Fibroblast of mammary gland (primary cell): ENCODE measurements at regions not wholly inside any gene's neighbourhood (a gene's known extent, or its start where the extent isn't known, plus 50 kb on each side); places are given as distances from the start of the nearest gene placed in this dataset.
A peak's percentile ranks its signal among the peaks of the same experiment; 100 is the strongest.

ENCODE experiments used
- DNase-seq: peaks from one replicate; pipeline ENCODE4 v3.0.0-alpha.2; 2010; ENCODE audit warnings: low read depth
- H3K4me3 ChIP-seq: 2 replicates; pipeline ENCODE4 v1.5.1; 2011; ENCODE audit warnings: low read depth, mild to moderate bottlenecking, low read length, moderate library complexity; ENCODE audit not compliant: control insufficient read depth
- TF ChIP-seq, protein P1 (sequence below): conservative IDR thresholded peaks from 2 replicates; pipeline ENCODE4 v1.5.1; 2011; ENCODE audit warnings: low read depth, low read length, inconsistent platforms; ENCODE audit not compliant: control insufficient read depth, insufficient read depth

DNA sequence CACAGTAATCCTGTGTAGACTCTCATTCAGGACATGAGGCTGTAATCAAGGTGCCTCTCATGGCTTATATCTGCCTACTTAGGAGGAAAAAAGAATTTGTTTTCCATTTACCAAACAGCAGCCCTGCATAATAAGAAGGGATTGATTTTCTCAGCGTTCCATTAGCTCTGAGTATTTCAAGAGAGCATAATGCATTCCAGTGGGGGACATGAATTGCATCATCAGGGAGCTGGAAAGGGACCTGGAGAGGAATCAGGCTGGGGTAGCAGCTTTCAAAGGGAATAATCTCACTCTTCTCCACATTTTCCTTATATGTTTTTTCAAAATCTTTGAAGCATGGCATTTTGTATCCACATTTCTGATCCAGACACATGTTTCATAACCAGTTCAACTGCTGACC is 150.6 kb upstream of the ANKRD28 start:
- DNase-seq, result peak; percentile 14
- TF ChIP-seq, protein P1, sequence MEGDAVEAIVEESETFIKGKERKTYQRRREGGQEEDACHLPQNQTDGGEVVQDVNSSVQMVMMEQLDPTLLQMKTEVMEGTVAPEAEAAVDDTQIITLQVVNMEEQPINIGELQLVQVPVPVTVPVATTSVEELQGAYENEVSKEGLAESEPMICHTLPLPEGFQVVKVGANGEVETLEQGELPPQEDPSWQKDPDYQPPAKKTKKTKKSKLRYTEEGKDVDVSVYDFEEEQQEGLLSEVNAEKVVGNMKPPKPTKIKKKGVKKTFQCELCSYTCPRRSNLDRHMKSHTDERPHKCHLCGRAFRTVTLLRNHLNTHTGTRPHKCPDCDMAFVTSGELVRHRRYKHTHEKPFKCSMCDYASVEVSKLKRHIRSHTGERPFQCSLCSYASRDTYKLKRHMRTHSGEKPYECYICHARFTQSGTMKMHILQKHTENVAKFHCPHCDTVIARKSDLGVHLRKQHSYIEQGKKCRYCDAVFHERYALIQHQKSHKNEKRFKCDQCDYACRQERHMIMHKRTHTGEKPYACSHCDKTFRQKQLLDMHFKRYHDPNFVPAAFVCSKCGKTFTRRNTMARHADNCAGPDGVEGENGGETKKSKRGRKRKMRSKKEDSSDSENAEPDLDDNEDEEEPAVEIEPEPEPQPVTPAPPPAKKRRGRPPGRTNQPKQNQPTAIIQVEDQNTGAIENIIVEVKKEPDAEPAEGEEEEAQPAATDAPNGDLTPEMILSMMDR, result no peak
- no peak overlapping the region for H3K4me3 ChIP-seq

DNA sequence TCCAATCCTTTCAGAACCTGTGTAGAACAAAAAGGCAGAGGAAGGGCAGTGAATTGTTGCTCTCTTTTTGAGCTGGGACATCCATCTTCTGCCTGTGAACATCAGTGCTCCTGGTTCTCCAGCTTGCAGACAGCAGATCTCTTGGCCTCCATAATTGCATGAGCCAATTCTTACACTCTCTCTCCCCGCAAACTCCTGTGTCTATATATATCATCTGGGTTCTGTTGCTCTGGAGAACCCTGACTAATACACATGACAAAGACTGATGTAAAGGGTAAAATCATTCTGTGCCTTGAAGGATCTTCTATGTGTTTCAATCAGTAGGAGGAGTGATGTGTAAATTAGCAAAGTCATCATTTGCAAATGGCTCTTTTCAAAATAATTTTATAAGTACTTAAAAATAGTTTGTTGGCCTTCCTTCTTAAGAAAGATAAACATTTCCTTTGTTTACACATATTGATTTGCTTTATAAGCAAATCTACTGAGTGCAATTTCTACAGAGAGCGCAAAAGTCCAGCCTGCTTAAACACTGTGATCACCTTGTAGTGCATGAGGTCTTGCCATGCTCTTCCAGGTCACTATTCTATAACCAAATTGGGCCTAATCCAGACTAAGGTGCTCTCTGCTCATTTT is 154.9 kb upstream of the ANKRD28 start:
- no peak overlapping the region for H3K4me3 ChIP-seq
- TF ChIP-seq, protein P1, result no peak
- peak; percentile 45 for DNase-seq

- TF ChIP-seq, protein P1, result no peak
- H3K4me3 ChIP-seq, result no peak overlapping the region
- DNase-seq, result no peak
These were observed 156.1 kb upstream of the ANKRD28 start for GRCh38 chr3:15953841-15954240.

DNA sequence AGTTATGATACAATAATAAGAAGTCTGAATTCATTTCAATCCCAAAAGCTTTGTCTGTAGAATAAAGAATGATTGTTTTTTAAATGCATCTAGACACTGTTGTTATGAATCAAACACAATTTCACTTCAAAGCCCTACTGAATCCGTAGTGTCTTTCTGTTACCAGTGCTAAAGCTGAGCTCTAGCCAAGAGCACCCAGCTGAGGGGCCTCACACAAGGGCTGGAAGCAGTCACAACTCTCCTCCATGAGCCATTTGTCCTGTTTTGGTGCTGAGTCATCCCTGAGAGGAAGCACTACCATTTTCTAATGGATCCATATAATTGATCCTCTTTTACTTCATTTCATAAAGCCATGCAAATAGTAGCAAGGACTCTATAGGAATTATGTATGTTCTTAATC is 158.2 kb upstream of the ANKRD28 start:
- DNase-seq, result peak; percentile 12
- TF ChIP-seq, protein P1, result no peak

GRCh38 chr3:15958692-15959433 is 161.1 kb upstream of the ANKRD28 start:
- H3K4me3 ChIP-seq, result no peak overlapping the region
- TF ChIP-seq, protein P1, result no peak
- DNase-seq, result peak; percentile 43

More for the DNA sequence above, 158.2 kb upstream of the ANKRD28 start:
- H3K4me3 ChIP-seq, result no peak overlapping the region

DNA sequence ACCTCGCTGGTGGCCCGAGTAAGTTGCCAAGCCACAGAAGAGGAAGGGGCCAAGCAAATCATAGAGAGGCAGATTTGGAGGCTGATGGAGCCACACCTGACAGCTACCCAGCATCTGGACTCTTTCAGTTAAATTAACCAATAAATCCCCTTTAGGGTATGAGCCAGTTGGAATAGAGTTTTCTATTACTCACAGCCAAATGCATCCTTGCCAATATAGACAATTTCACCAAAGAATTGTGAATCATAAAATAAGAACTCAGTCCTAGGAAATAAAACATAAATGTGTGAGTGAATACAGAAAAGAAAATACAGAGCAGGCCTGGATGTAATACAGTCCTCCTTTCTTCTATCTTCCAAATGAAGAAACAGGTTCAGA is 161.6 kb upstream of the ANKRD28 start:
- TF ChIP-seq, protein P1, result no peak
- H3K4me3 ChIP-seq, result no peak overlapping the region
- peak; percentile 65 for DNase-seq
